ENCODE measurements at regions not wholly inside any gene's neighbourhood (a gene's known extent, or its start where the extent isn't known, plus 50 kb on each side); places are given as distances from the start of the nearest gene placed in this dataset.

DNA sequence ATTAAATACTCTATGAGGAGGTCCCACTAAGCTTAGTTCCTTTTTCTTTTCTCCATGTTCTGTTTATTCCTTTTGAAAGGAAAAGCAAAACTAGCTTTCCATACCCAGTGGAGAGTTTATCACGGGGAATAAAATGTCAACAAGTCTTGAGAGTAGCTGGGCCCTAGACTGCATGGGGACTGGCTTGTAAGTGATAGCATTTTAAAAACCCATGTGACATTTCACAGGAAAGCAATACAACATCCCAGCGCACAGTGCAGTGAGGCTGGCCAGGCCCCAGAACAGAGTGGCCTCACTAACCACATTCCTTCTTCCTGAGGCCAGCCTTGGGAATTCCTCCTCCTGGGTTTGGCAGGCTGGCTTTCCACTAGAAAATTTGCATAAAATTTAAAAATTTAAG lies 149.8 kb downstream of the DLEU7 start:
- no peak overlapping the region for H3K4me3 ChIP-seq (replicated peaks; ENCODE audit: low read depth, low read length)
- no peak for TF ChIP-seq CTCF (IDR thresholded peaks at IDR 0.05; ENCODE audit: low read depth, low read length, missing control alignments)

GRCh38 chr13:50697746-50698539 lies 145.5 kb downstream of the DLEU7 start:
- H3K4me3 ChIP-seq (replicated peaks; ENCODE audit: low read depth, low read length) = no peak overlapping the region
- no peak for TF ChIP-seq CTCF (IDR thresholded peaks at IDR 0.05; ENCODE audit: low read depth, low read length, missing control alignments)
- DNase-seq (ENCODE audit: extremely low read depth, low read depth) = no peak

More for the DNA sequence above, 149.8 kb downstream of the DLEU7 start:
- DNase-seq (ENCODE audit: extremely low read depth, low read depth) = no peak

- DNase-seq (ENCODE audit: extremely low read depth, low read depth) = no peak
- no peak overlapping the region for H3K4me3 ChIP-seq (replicated peaks; ENCODE audit: low read depth, low read length)
- no peak for TF ChIP-seq CTCF (IDR thresholded peaks at IDR 0.05; ENCODE audit: low read depth, low read length, missing control alignments)
Observed at GRCh38 chr13:50699874-50700663, 143.4 kb downstream of the DLEU7 start.

- no peak overlapping the region for H3K4me3 ChIP-seq (replicated peaks; ENCODE audit: low read depth, low read length)
- no peak for DNase-seq (ENCODE audit: extremely low read depth, low read depth)
- no peak for TF ChIP-seq CTCF (IDR thresholded peaks at IDR 0.05; ENCODE audit: low read depth, low read length, missing control alignments)
Observed at GRCh38 chr13:50700664-50701305, 142.7 kb downstream of the DLEU7 start.

GRCh38 chr13:50701469-50701868 lies 142.0 kb downstream of the DLEU7 start:
- TF ChIP-seq CTCF (IDR thresholded peaks at IDR 0.05; ENCODE audit: low read depth, low read length, missing control alignments) = no peak
- DNase-seq (ENCODE audit: extremely low read depth, low read depth) = no peak
- no peak overlapping the region for H3K4me3 ChIP-seq (replicated peaks; ENCODE audit: low read depth, low read length)

GRCh38 chr13:50706505-50706904 lies 137.0 kb downstream of the DLEU7 start:
- H3K4me3 ChIP-seq (replicated peaks; ENCODE audit: low read depth, low read length) = no peak overlapping the region
- no peak for DNase-seq (ENCODE audit: extremely low read depth, low read depth)
- TF ChIP-seq CTCF (IDR thresholded peaks at IDR 0.05; ENCODE audit: low read depth, low read length, missing control alignments) = no peak
